NB4 (cell line): ENCODE measurements at regions not wholly inside any gene's neighbourhood (a gene's known extent, or its start where the extent isn't known, plus 50 kb on each side); places are given as distances from the start of the nearest gene placed in this dataset.

Source experiments
- DNase-seq: peaks from one replicate; pipeline ENCODE4 v3.0.0; 2010; ENCODE audit warnings: low read depth
- H3K4me3 ChIP-seq: one replicate; pipeline ENCODE4 v1.5.1; 2011; ENCODE audit warnings: mild to moderate bottlenecking, low read depth, low read length, moderate library complexity
- MAX ChIP-seq: IDR thresholded peaks from 2 replicates; pipeline ENCODE4 v1.6.1; 2011; ENCODE audit warnings: low read depth, low read length
- MYC ChIP-seq: IDR thresholded peaks from 2 replicates; pipeline ENCODE4 v1.6.1; 2011; ENCODE audit warnings: low read depth, low read length
- POLR2A ChIP-seq: IDR thresholded peaks from 2 replicates; pipeline ENCODE4 v1.6.1; 2011; ENCODE audit warnings: mild to moderate bottlenecking; ENCODE audit not compliant: insufficient read length; ENCODE audit errors: extremely low read depth
- TF ChIP-seq, protein P1 (sequence below): IDR thresholded peaks from one replicate; pipeline ENCODE4 v1.5.1; 2012; ENCODE audit warnings: low read depth, low read length

DNA sequence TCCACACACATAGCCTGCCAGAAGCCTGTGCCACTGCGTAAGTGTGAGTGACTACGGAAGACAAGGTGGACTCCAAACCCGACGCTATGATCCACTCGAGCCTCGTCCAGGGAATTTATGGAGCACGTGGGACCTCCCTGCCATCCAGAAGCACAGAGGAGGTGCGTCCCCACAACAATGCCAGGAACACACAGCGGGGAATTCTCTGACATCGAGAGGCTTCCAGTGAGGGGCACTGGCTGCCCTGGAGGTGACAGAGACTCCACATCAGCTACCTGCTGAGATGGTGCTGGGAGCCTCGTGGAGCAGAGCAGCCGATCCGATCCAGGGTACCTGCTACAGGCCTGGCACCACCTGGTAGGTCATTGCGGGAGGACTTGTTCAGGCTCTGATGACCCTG, 72.2 kb upstream of the INSIG1 start:
- DNase-seq = no peak
- TF ChIP-seq, protein P1, sequence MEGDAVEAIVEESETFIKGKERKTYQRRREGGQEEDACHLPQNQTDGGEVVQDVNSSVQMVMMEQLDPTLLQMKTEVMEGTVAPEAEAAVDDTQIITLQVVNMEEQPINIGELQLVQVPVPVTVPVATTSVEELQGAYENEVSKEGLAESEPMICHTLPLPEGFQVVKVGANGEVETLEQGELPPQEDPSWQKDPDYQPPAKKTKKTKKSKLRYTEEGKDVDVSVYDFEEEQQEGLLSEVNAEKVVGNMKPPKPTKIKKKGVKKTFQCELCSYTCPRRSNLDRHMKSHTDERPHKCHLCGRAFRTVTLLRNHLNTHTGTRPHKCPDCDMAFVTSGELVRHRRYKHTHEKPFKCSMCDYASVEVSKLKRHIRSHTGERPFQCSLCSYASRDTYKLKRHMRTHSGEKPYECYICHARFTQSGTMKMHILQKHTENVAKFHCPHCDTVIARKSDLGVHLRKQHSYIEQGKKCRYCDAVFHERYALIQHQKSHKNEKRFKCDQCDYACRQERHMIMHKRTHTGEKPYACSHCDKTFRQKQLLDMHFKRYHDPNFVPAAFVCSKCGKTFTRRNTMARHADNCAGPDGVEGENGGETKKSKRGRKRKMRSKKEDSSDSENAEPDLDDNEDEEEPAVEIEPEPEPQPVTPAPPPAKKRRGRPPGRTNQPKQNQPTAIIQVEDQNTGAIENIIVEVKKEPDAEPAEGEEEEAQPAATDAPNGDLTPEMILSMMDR = no peak
- TF ChIP-seq POLR2A (no peak), MAX (no peak), MYC (no peak)
- no peak overlapping the region for H3K4me3 ChIP-seq

GRCh38 chr7:155226261-155227003, 71.2 kb upstream of the INSIG1 start:
- no peak for TF ChIP-seq MYC
- TF ChIP-seq MAX = no peak
- TF ChIP-seq POLR2A = no peak
- TF ChIP-seq, protein P1 = no peak
- DNase-seq = no peak

DNA sequence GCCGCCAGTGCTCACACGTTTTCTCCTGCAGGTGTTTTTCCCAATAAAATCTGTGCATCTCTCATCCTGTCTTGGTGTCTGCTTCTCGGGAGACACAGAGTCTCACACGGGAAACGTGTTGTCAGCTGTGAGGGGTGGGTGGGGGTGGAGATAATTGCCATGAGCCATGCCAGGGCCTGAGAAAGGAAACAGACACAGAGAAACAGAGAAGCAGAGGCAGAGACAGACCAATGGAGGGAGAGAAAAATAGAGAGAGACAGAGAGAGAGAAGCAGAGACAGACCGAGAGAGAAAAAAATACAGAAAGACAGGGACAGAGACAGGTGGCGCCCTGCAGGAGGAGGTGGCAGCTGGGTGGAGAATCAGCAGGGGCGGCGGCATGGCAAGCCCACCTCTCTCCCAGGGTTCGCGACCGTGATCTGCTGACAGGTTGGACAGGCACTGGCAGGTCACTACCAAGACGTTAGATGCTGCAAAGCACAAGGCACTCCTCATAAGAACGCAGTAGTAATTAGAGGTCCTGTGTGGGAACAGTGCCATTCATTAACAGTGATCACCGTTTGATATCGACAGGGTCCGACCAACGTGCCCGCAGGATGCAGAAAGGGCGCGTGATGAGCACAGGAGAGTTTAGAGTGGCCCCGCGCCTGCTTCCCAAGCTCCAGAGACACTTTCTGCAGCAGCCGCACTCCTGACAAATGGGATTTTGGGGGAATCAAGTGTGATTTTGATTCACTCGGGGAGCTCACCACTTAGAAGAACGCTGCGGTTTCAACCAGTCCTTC, 70.5 kb upstream of the INSIG1 start:
- DNase-seq = no peak
- H3K4me3 ChIP-seq = no peak overlapping the region
- no peak for TF ChIP-seq MAX
- TF ChIP-seq MYC = no peak
- no peak for TF ChIP-seq POLR2A
- TF ChIP-seq, protein P1 = no peak

More at GRCh38 chr7:155226261-155227003, 71.2 kb upstream of the INSIG1 start:
- H3K4me3 ChIP-seq = no peak overlapping the region

- DNase-seq = no peak
- TF ChIP-seq MYC (no peak), POLR2A (no peak), MAX (no peak)
- TF ChIP-seq, protein P1 = no peak
- H3K4me3 ChIP-seq = no peak overlapping the region
Observed at GRCh38 chr7:155227788-155228458, 69.8 kb upstream of the INSIG1 start.

DNA sequence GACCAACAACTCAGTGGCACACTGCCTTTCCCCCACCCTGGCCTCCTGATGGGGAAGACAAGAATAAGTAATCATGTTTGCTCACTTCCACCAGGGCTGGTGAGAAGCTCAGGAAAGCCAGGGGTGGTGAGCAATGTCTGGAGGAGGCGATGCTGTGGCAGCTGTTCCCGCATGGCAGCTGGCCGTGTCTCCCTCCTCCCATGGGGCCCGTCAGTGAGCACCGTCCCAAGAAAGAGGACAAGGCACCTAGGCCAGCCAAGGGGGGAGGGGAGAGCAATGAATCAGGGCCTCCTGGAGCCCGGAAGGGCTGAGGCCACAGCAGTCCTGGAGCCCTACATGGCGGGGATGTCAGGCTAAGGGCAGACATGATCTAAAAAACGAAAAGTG, 69.2 kb upstream of the INSIG1 start:
- DNase-seq = no peak
- no peak overlapping the region for H3K4me3 ChIP-seq
- TF ChIP-seq MYC = no peak
- TF ChIP-seq, protein P1 = no peak
- TF ChIP-seq POLR2A = no peak
- no peak for TF ChIP-seq MAX
